Colonic mucosa (tissue), 4 donors: ENCODE measurements at regions not wholly inside any gene's neighbourhood (a gene's known extent, or its start where the extent isn't known, plus 50 kb on each side); places are given as distances from the start of the nearest gene placed in this dataset.

ENCODE experiments used
- DNase-seq: peaks from one replicate; pipeline ENCODE4 v3.0.0-alpha.2; 2020
- H3K27ac ChIP-seq: fragments of 200-600 bp; one replicate; pipeline ENCODE4 v1.8.0; 2021
- H3K27me3 ChIP-seq: fragments of 200-600 bp; one replicate; pipeline ENCODE4 v1.8.0; 2021
- H3K36me3 ChIP-seq: fragments of 200-600 bp; one replicate; pipeline ENCODE4 v1.8.0; 2021
- H3K4me1 ChIP-seq: fragments of 200-600 bp; one replicate; pipeline ENCODE4 v1.8.0; 2021; ENCODE audit warnings: mild to moderate bottlenecking
- H3K4me3 ChIP-seq: fragments of 200-600 bp; one replicate; pipeline ENCODE4 v1.8.0; 2021
- H3K9ac ChIP-seq, 2 donors: one replicate each; pipeline ENCODE4 v1.7.0; 2013; ENCODE audit warnings: control low read depth in 2 of 2, low read depth in 2 of 2, low read length in 2 of 2
- H3K9me3 ChIP-seq: fragments of 200-600 bp; one replicate; pipeline ENCODE4 v1.8.0; 2021
- intact Hi-C: fragments of 100-400 bp; cut with DNase I; formaldehyde crosslinking; loops from one replicate; pipeline ENCODE4 v1.14.1; 2022
- TF ChIP-seq, protein P1 (sequence below): fragments of 200-600 bp; IDR thresholded peaks from one replicate; pipeline ENCODE4 v1.8.0; 2022; ENCODE audit warnings: antibody characterized with exemption, mild to moderate bottlenecking
- donor health status: healthy.
- donor health status: DM: no; HTN: no; CAD: no.
- donor health status: DM: no; HTN: no; CAD: no.

DNA sequence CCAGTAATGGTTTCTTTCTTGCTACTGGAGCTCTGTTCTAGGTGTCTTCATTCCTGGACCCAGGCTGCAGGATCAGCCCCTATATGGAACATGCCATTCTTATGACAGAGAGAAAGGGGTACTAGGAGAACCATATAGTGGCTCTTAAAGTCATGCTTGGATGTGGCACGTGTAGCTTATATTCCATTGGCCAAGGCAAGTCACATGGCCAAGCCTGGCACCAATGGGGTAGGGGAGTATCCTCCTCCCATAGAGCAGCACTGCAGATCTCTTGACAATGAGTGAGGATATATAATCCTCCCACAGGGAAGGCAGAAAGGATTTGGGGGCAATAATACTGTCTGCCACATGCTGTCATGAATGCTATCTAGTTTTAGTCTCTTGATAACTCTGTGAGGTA, 193.3 kb downstream of the PALM2AKAP2 start:
- TF ChIP-seq, protein P1, sequence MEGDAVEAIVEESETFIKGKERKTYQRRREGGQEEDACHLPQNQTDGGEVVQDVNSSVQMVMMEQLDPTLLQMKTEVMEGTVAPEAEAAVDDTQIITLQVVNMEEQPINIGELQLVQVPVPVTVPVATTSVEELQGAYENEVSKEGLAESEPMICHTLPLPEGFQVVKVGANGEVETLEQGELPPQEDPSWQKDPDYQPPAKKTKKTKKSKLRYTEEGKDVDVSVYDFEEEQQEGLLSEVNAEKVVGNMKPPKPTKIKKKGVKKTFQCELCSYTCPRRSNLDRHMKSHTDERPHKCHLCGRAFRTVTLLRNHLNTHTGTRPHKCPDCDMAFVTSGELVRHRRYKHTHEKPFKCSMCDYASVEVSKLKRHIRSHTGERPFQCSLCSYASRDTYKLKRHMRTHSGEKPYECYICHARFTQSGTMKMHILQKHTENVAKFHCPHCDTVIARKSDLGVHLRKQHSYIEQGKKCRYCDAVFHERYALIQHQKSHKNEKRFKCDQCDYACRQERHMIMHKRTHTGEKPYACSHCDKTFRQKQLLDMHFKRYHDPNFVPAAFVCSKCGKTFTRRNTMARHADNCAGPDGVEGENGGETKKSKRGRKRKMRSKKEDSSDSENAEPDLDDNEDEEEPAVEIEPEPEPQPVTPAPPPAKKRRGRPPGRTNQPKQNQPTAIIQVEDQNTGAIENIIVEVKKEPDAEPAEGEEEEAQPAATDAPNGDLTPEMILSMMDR, result no peak
- no peaks in the 10 kb centered on the region for H3K36me3 ChIP-seq
- intact Hi-C loops, result loop anchor here (5.0 kb wide), 1 partner anchor 54 kb away; no protein-coding TSS in a partner anchor
- H3K4me3 ChIP-seq, result no peak overlapping the region
- H3K27me3 ChIP-seq, result no peaks in the 10 kb centered on the region
- H3K27ac ChIP-seq, result no peak overlapping the region
- DNase-seq, result no peak
- no peaks in the 10 kb centered on the region for H3K9me3 ChIP-seq
- H3K4me1 ChIP-seq, result no peaks in the 10 kb centered on the region
- no peak overlapping the region for H3K9ac ChIP-seq

- H3K9me3 ChIP-seq, result no peaks in the 10 kb centered on the region
- H3K27ac ChIP-seq, result no peak overlapping the region
- H3K4me1 ChIP-seq, result no peaks in the 10 kb centered on the region
- H3K36me3 ChIP-seq, result no peaks in the 10 kb centered on the region
- H3K27me3 ChIP-seq, result no peaks in the 10 kb centered on the region
- H3K9ac ChIP-seq, result no peak overlapping the region
- intact Hi-C loops, result loop anchor here (5.0 kb wide), 1 partner anchor 53 kb away; no protein-coding TSS in a partner anchor
- DNase-seq, result no peak
- no peak overlapping the region for H3K4me3 ChIP-seq
- TF ChIP-seq, protein P1, result no peak
These were observed 194.3 kb downstream of the PALM2AKAP2 start for GRCh38 chr9:109974143-109974917.

GRCh38 chr9:109974918-109975276, 194.9 kb downstream of the PALM2AKAP2 start:
- Histone ChIP-seq H3K9me3 (no peaks in the 10 kb centered on the region), H3K4me1 (no peaks in the 10 kb centered on the region), H3K27ac (no peak overlapping the region), H3K27me3 (no peaks in the 10 kb centered on the region), H3K9ac (no peak overlapping the region), H3K4me3 (no peak overlapping the region), H3K36me3 (no peaks in the 10 kb centered on the region)
- DNase-seq, result no peak
- TF ChIP-seq, protein P1, result no peak
- intact Hi-C loops, result loop anchor here (5.0 kb wide), 1 partner anchor 52 kb away; no protein-coding TSS in a partner anchor

DNA sequence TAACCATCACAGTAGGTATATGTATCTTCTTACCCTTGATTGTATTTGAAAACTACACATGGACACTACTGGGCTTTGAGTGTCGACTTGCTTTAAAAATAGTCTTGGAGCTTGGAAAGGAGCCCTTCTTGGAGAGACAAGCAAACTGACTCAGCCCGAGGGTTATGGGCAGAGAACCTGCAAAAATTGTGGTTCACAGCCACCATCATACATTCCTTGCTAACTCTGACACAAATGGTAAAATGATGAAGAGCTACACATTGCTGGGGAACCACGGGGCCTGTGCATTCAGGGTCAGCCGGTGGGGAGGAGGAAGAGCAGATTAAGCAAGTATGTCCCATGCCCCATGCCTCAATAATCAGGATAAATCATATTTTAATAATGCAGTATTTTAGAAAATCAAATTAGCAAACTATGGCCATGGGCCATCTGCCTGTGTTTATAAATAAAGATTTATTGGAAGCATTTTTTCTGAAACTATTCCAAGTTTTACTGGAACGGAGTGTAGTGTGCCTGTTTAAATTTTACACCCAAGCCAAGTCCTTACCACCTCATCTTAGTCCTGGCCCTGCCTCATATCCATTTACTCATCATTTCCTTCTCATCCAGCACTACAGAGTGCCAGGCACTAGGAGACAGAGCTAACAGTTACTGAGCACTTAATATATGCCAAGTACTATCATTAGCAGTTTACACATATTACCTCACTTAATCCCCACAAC, 195.7 kb downstream of the PALM2AKAP2 start:
- no peaks in the 10 kb centered on the region for H3K9me3 ChIP-seq
- no peak for DNase-seq
- H3K4me1 ChIP-seq, result no peaks in the 10 kb centered on the region
- no peaks in the 10 kb centered on the region for H3K36me3 ChIP-seq
- intact Hi-C loops, result no loop called here
- no peak overlapping the region for H3K27ac ChIP-seq
- no peak overlapping the region for H3K9ac ChIP-seq
- no peaks in the 10 kb centered on the region for H3K27me3 ChIP-seq
- no peak overlapping the region for H3K4me3 ChIP-seq
- TF ChIP-seq, protein P1, result no peak

GRCh38 chr9:109976303-109976702, 196.3 kb downstream of the PALM2AKAP2 start:
- intact Hi-C loops, result no loop called here
- H3K27me3 ChIP-seq, result no peaks in the 10 kb centered on the region
- H3K4me3 ChIP-seq, result no peak overlapping the region
- DNase-seq, result no peak
- TF ChIP-seq, protein P1, result no peak
- no peaks in the 10 kb centered on the region for H3K36me3 ChIP-seq
- H3K27ac ChIP-seq, result no peak overlapping the region
- H3K4me1 ChIP-seq, result no peaks in the 10 kb centered on the region
- H3K9ac ChIP-seq, result no peak overlapping the region
- no peaks in the 10 kb centered on the region for H3K9me3 ChIP-seq
